ENCODE measurements at regions not wholly inside any gene's neighbourhood (a gene's known extent, or its start where the extent isn't known, plus 50 kb on each side); places are given as distances from the start of the nearest gene placed in this dataset.

- no peak for TF ChIP-seq ZBTB7A (IDR thresholded peaks at IDR 0.05; ENCODE audit: low read depth)
- no peak for TF ChIP-seq FOXM1 (IDR thresholded peaks at IDR 0.05; ENCODE audit: borderline replicate concordance, low read depth)
- TF ChIP-seq NFIC (IDR thresholded peaks at IDR 0.05) = no peak
- no peak for TF ChIP-seq RAD21 (IDR thresholded peaks at IDR 0.05; ENCODE audit: low read depth)
- TF ChIP-seq TCF12 (IDR thresholded peaks at IDR 0.05; ENCODE audit: low read depth) = no peak
- no peak for TF ChIP-seq TEAD4 (IDR thresholded peaks at IDR 0.05)
- TF ChIP-seq CREB1 (IDR thresholded peaks at IDR 0.05; ENCODE audit: low read depth) = no peak
- TF ChIP-seq EP300 (IDR thresholded peaks at IDR 0.05; ENCODE audit: borderline replicate concordance) = no peak
- no peak for TF ChIP-seq YY1 (IDR thresholded peaks at IDR 0.05; ENCODE audit: low read depth)
- no peak for TF ChIP-seq MAX (IDR thresholded peaks at IDR 0.05)
- TF ChIP-seq USF1 (IDR thresholded peaks at IDR 0.05) = no peak
- TF ChIP-seq TAF1 (IDR thresholded peaks at IDR 0.05; ENCODE audit: low read depth) = no peak
- TF ChIP-seq EGR1 (IDR thresholded peaks at IDR 0.05) = no peak
- no peak for TF ChIP-seq REST (IDR thresholded peaks at IDR 0.05; ENCODE audit: low read depth)
- no peak for TF ChIP-seq CEBPB (IDR thresholded peaks at IDR 0.05)
Measured at GRCh38 chr6:137766596-137767370, 100.3 kb upstream of the TNFAIP3 start.

- TF ChIP-seq NFIC (IDR thresholded peaks at IDR 0.05) = no peak
- TF ChIP-seq RAD21 (IDR thresholded peaks at IDR 0.05; ENCODE audit: low read depth) = no peak
- no peak for TF ChIP-seq REST (IDR thresholded peaks at IDR 0.05; ENCODE audit: low read depth)
- TF ChIP-seq CEBPB (IDR thresholded peaks at IDR 0.05) = no peak
- TF ChIP-seq ZBTB7A (IDR thresholded peaks at IDR 0.05; ENCODE audit: low read depth) = no peak
- TF ChIP-seq EGR1 (IDR thresholded peaks at IDR 0.05) = no peak
- TF ChIP-seq EP300 (IDR thresholded peaks at IDR 0.05; ENCODE audit: borderline replicate concordance) = no peak
- TF ChIP-seq FOXM1 (IDR thresholded peaks at IDR 0.05; ENCODE audit: borderline replicate concordance, low read depth) = no peak
- no peak for TF ChIP-seq TAF1 (IDR thresholded peaks at IDR 0.05; ENCODE audit: low read depth)
- no peak for TF ChIP-seq MAX (IDR thresholded peaks at IDR 0.05)
- TF ChIP-seq USF1 (IDR thresholded peaks at IDR 0.05) = no peak
- TF ChIP-seq CREB1 (IDR thresholded peaks at IDR 0.05; ENCODE audit: low read depth) = no peak
- TF ChIP-seq TEAD4 (IDR thresholded peaks at IDR 0.05) = no peak
Measured at GRCh38 chr6:137767465-137767864, 99.6 kb upstream of the TNFAIP3 start.

GRCh38 chr6:137767911-137768690 is 99.0 kb upstream of the TNFAIP3 start:
- no peak for TF ChIP-seq EGR1 (IDR thresholded peaks at IDR 0.05)
- TF ChIP-seq CEBPB (IDR thresholded peaks at IDR 0.05) = no peak
- TF ChIP-seq TEAD4 (IDR thresholded peaks at IDR 0.05) = no peak
- no peak for TF ChIP-seq MAX (IDR thresholded peaks at IDR 0.05)
- no peak for TF ChIP-seq NFIC (IDR thresholded peaks at IDR 0.05)
- TF ChIP-seq TAF1 (IDR thresholded peaks at IDR 0.05; ENCODE audit: low read depth) = no peak
- no peak for TF ChIP-seq YY1 (IDR thresholded peaks at IDR 0.05; ENCODE audit: low read depth)
- TF ChIP-seq TCF12 (IDR thresholded peaks at IDR 0.05; ENCODE audit: low read depth) = no peak
- TF ChIP-seq EP300 (IDR thresholded peaks at IDR 0.05; ENCODE audit: borderline replicate concordance) = no peak
- TF ChIP-seq REST (IDR thresholded peaks at IDR 0.05; ENCODE audit: low read depth) = no peak
- TF ChIP-seq ZBTB7A (IDR thresholded peaks at IDR 0.05; ENCODE audit: low read depth) = no peak
- TF ChIP-seq FOXM1 (IDR thresholded peaks at IDR 0.05; ENCODE audit: borderline replicate concordance, low read depth) = no peak
- no peak for TF ChIP-seq RAD21 (IDR thresholded peaks at IDR 0.05; ENCODE audit: low read depth)
- no peak for TF ChIP-seq USF1 (IDR thresholded peaks at IDR 0.05)
- no peak for TF ChIP-seq CREB1 (IDR thresholded peaks at IDR 0.05; ENCODE audit: low read depth)
